MM.1S (cell line): ENCODE measurements at regions not wholly inside any gene's neighbourhood (a gene's known extent, or its start where the extent isn't known, plus 50 kb on each side); places are given as distances from the start of the nearest gene placed in this dataset.

Experiments
- EZH2 ChIP-seq: fragments of 300-600 bp; sonication (generic); optimal IDR thresholded peaks from 2 replicates; pipeline ENCODE3; 2017; ENCODE audit warnings: low read depth, mild to moderate bottlenecking, antibody characterized with exemption, low read length, mixed read lengths
- TF ChIP-seq, protein P1 (sequence below): fragments of 300-600 bp; sonication (generic); IDR thresholded peaks from 2 replicates; pipeline ENCODE4 v1.5.1; 2016; ENCODE audit warnings: antibody characterized with exemption, low read length, mixed read lengths

DNA sequence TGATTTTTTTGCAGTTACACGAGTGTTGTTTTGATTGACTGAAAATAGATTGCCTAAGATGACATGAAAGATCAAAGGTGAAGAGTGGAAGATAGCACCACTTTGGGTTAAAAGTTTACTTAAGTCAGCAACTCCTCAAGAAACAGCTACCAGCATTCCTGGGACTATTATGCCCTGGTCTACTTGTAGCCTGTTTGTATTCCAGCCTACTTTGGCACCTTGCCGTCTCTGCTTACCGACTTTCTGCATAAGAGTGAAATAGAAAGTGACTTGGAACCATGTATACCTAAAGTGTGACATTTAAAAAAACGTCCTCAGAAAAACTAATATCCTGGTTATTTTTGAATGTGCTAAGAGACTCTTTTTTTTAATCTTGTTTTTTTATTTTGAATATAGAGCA lies 631.5 kb upstream of the PTBP2 start:
- TF ChIP-seq, protein P1, sequence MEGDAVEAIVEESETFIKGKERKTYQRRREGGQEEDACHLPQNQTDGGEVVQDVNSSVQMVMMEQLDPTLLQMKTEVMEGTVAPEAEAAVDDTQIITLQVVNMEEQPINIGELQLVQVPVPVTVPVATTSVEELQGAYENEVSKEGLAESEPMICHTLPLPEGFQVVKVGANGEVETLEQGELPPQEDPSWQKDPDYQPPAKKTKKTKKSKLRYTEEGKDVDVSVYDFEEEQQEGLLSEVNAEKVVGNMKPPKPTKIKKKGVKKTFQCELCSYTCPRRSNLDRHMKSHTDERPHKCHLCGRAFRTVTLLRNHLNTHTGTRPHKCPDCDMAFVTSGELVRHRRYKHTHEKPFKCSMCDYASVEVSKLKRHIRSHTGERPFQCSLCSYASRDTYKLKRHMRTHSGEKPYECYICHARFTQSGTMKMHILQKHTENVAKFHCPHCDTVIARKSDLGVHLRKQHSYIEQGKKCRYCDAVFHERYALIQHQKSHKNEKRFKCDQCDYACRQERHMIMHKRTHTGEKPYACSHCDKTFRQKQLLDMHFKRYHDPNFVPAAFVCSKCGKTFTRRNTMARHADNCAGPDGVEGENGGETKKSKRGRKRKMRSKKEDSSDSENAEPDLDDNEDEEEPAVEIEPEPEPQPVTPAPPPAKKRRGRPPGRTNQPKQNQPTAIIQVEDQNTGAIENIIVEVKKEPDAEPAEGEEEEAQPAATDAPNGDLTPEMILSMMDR, result no peak
- no peak for TF ChIP-seq EZH2
